Frontal cortex (tissue), 3 donors: ENCODE measurements at regions not wholly inside any gene's neighbourhood (a gene's known extent, or its start where the extent isn't known, plus 50 kb on each side); places are given as distances from the start of the nearest gene placed in this dataset.

Experiments used
- DNase-seq, 2 donors: peaks; one replicate each; pipeline ENCODE4 v3.0.0; 2012; ENCODE audit warnings: low spot score in 2 of 2
- FAIRE-seq: peaks from 2 replicates; lab custom pipeline; 2012; peaks lifted over from hg19 to GRCh38; lab: Jason Lieb, UNC
- donor health status: control.
- donor health status: control.
- donor health status: control.

DNA sequence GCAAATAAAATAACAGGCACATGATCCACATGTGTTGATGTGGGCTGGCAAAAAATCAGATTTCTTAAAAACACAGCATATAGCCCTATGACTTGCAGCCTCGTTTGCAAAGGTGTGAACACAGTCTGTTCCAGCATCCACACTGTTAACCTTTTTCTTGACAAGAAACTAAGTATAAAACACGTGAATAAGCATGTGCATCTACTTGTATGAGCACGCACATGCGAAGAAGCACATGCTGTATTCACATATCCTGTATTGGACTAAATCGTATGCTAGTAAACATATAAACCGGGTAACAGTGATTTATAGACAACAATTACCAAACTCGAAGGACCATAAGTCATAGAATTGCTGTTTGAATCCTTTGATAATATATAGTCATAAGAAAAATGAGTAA lies 218.7 kb downstream of the HDGFL1 start:
- DNase-seq, result no peak
- no peak for FAIRE-seq

- no peak for FAIRE-seq
Observed at GRCh38 chr6:22789315-22789714, 219.9 kb downstream of the HDGFL1 start.

DNA sequence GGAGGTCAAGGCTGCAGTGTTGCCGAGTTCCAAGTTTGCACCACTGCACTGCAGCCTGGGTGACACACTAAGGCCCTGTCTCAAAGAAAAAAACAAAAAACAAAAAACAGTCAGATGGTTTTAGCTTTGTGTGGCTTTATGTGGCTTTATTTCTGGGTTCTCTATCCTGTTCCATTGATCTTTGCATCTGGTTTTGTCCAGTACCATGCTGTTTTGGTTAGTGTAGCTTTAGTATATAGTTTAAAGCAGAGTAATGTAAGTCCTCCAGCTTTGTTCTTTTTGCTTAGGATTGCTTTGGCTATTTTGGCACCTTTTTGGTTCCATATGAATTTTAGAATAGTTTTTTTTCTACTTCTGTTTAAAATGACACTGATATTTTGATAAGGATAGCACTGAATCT lies 225.5 kb downstream of the HDGFL1 start:
- no peak for FAIRE-seq
- DNase-seq, result no peak

More at GRCh38 chr6:22789315-22789714, 219.9 kb downstream of the HDGFL1 start:
- no peak for DNase-seq

DNA sequence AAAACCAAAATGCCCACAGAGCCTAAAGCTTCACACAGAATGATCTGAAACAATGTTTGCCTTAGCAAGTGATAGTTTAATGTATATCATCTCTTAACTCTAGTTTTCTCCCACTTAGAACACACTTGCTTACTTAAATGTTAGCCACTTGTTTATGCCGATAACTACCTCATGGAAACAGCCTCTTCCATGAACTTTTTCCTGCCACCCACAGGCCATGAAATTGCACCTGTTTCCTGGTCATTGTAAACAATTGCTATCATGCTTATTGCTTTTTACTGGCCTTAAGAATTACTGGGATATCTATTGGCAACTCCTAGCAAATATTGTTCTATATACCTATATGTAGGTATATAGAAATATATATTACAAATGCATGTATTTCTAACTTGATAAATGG lies 231.1 kb downstream of the HDGFL1 start:
- no peak for DNase-seq
- FAIRE-seq, result no peak

- no peak for FAIRE-seq
- no peak for DNase-seq
Observed at GRCh38 chr6:22801831-22802230, 232.5 kb downstream of the HDGFL1 start.

DNA sequence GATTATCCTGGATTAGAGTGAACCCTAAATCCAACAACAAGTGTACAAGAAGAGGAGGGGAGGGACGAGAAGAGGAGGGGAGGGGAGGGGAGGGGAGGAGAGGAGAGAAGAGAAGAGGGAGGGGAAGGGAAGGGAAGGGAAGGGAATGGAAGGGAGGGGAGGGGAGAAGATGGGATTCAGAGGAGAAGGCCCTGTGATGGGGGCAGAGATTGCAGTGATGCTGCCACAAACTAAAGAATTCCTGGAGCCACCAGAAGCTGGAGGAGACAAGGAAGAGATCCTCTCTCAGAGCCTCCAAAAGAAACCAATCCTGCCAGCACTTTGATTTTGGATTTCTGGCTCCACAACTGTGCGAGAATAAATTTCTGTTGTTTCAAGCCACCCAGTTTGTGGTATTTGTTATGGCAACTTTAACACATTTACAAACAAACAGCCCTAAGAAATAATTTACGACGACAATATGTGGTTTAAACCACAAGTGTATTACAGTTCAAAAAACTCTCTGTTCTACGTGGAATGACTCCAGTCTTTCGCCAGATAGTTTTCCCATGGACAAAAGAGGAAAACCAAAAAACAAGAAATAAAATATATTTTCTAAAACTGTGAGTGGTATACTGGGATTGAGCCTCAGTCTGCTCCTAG lies 235.4 kb downstream of the HDGFL1 start:
- DNase-seq (no peak), FAIRE-seq (no peak)

DNA sequence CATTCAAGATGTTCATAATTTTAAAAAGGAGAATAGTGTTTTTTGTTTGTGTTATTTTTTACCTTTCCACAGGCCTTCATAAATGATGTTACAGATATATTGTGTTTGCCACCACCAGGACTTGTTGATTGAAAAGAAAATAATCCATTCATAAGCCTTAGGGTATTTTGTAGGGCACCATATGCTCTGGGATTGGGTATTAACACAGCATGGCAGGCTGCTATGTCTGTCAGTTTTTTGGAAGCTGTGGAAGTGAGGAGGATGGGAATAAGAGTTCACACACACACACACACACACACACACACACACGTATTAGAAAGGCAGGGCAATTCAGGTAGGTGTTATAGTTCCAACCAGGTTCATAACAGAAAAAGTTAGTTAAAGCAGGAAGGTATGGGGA lies 237.9 kb downstream of the HDGFL1 start:
- FAIRE-seq (no peak), DNase-seq (no peak)

DNA sequence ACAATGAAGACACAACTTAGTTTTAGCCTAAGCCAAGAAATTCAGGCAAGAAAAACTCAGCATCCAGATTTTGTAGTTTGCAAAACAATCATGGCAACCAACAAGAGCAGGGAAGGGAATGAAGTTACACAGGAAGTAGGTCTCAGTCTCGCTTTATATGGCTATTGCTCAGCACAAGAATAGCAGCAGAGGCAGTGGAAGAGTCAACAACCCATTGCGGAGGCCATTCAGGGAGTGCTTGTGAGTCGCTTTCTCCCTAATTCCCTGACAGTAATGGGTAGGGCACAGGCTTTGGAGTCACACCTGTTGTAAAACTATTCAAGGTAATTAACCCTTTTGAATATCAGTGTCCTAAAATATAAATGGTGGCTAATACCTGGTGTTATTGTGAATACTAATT lies 238.5 kb downstream of the HDGFL1 start:
- DNase-seq, result no peak
- FAIRE-seq, result no peak

DNA sequence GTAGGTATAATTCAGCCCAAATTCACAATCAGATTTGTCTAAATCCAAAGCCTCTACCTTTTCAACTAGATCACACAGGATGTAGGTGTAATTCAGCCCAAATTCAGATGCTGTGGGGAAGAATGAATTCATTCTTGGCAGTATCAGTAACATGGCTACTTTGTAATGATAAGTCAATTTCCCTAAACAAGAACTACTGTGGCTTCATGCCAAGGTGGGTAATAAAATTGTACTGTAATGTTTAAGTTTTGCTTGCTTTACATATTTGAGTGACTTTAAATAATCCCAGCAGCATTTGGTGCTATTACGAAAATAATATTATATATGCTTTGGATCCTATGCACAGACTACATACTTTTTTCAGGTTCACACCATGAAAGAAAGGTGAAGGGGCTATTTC lies 239.1 kb downstream of the HDGFL1 start:
- DNase-seq, result no peak
- FAIRE-seq, result no peak

- FAIRE-seq (no peak), DNase-seq (no peak)
Observed at GRCh38 chr6:22809370-22809769, 240.0 kb downstream of the HDGFL1 start.

GRCh38 chr6:22819209-22819608 lies 249.8 kb downstream of the HDGFL1 start:
- FAIRE-seq (no peak), DNase-seq (no peak)

DNA sequence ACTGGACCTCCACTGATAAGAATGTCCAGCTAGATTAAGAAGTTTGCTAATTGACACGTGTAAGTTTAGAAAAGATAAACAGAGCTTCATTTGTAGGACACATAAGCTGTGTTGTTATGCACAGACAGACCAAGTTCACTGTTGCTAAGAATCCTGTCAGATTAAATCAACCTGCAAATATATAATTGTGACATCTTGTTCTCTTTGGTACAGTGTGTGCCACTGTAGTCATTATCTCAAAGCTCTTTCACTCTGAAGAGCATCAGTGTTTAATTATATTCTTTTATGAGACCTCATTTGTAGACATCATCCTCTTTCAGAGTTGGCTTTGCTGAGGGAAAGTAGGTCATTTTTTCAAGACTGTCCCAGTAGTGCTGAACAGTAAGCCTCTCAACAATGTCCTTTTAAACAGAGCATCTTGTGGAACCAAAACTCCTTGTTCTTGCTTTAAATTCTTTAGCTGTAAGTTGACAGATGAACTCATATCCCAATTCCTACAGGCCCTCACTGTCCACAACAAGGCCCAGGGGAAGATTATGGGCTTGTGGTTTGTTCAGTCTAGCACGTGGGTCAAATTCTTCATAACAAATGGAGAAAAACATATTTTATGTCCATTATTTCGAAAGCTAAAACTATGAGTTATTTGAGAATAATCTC lies 252.4 kb downstream of the HDGFL1 start:
- no peak for DNase-seq
- no peak for FAIRE-seq

- FAIRE-seq (no peak), DNase-seq (no peak)
Observed at GRCh38 chr6:22825210-22825609, 255.8 kb downstream of the HDGFL1 start.

DNA sequence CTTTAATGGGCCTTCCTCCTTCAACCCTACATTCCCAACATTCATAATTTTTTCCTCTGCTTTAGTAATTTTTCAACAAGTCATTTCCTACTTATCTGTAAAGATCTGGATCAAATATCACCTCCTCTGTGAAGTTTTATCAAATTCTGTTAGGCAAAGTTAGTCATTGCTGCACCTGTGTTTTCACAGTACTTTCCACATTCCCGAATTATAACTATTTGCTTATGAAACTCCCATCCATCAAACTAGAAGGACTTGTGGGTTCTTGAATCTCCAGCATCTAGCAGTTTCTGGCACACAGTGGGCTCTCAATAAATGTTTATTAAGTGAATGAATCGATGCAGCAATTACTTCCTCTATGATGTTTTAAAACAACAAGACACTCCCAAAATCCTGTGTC lies 257.6 kb downstream of the HDGFL1 start:
- FAIRE-seq, result no peak
- DNase-seq, result no peak

GRCh38 chr6:22827760-22828159 lies 258.4 kb downstream of the HDGFL1 start:
- DNase-seq (no peak), FAIRE-seq (no peak)

GRCh38 chr6:22828179-22829062 lies 259.1 kb downstream of the HDGFL1 start:
- peak in 1 of 2 donors; percentile 10 for DNase-seq
- no peak for FAIRE-seq

- DNase-seq, result no peak
- FAIRE-seq, result no peak
Observed at GRCh38 chr6:22829070-22829469, 259.7 kb downstream of the HDGFL1 start.

- DNase-seq (no peak), FAIRE-seq (no peak)
Observed at GRCh38 chr6:22830463-22830862, 261.1 kb downstream of the HDGFL1 start.

DNA sequence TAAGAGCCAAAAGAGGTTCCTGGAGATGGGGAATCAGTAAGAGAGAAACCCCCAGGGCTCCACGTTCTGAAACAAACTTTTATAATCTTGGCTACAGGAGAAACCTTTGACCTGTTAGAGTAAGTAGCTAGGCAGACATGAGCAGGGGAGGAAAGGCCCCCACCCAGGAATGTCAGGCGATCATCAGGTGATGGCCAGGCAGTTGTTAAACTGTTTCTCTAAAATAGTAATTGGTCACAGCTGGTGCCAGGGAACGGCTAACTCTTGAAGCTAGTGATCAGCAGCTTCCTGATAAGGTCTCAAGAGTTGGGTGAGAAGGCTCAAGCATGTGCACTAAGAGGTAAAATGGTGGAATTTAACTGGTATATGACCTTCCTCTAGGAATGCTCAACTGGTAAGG lies 263.8 kb downstream of the HDGFL1 start:
- no peak for FAIRE-seq

DNA sequence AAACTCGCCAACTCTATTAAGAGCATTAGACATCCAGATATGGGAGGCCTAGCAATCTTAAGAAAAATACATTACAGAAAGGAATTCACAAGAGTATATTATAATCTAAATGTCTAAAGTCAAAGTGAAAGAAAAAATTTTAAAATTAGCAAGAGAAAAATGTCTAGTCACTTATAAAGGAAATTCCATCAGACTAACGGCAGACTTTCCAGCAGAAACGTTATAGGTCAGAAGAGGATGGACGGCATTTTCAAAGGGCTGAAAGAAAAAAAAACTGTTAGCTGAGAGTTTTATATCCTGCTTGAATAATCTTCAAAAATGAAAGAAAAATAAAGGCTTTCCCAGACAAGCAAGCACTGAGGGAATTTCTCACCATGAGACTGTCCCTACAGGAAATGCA lies 269.0 kb downstream of the HDGFL1 start:
- FAIRE-seq (no peak), DNase-seq (no peak)

More for the DNA sequence above, 263.8 kb downstream of the HDGFL1 start:
- no peak for DNase-seq

- FAIRE-seq (no peak), DNase-seq (no peak)
Observed at GRCh38 chr6:22845467-22845866, 276.1 kb downstream of the HDGFL1 start.
